Right lobe of liver (tissue), 6 donors: ENCODE measurements at regions not wholly inside any gene's neighbourhood (a gene's known extent, or its start where the extent isn't known, plus 50 kb on each side); places are given as distances from the start of the nearest gene placed in this dataset.

Source experiments
- ATAC-seq, 4 donors: fragments of 200-7000 bp; cut with Tn5 transposase; one replicate each; pipeline ENCODE4 v1.9.1; 2020; ENCODE audit warnings: mild to moderate bottlenecking in 4 of 4, moderate library complexity in 4 of 4
- DNase-seq, 3 donors: peaks; one replicate each; pipeline ENCODE4 v3.0.0-alpha.2; 2020
- H3K27ac ChIP-seq, 3 donors: fragments of 200-600 bp; one replicate each; pipeline ENCODE4 v1.8.0; 2022
- H3K27me3 ChIP-seq, 2 donors: fragments of 200-600 bp; one replicate each; pipeline ENCODE4 v1.8.0; 2022
- H3K36me3 ChIP-seq, 4 donors: fragments of 200-600 bp; sonication (generic) in 1 of 4; one replicate each; pipeline versions ENCODE4 v1.5.1 to v1.8.0; 2017 to 2022; ENCODE audit warnings: control low read depth in 1 of 4
- H3K4me1 ChIP-seq, 4 donors: fragments of 200-600 bp; sonication (generic) in 1 of 4; one replicate each; pipeline versions ENCODE4 v1.5.1 to v1.8.0; 2017 to 2022; ENCODE audit warnings: control low read depth in 1 of 4
- H3K4me3 ChIP-seq, 3 donors: fragments of 200-600 bp; one replicate each; pipeline ENCODE4 v1.8.0; 2022
- H3K9me3 ChIP-seq, 4 donors: fragments of 200-600 bp; sonication (generic) in 1 of 4; one replicate each; pipeline versions ENCODE4 v1.5.1 to v1.8.0; 2017 to 2022; ENCODE audit warnings: control low read depth in 1 of 4
- POLR2A ChIP-seq: fragments of 450-650 bp; IDR thresholded peaks from one replicate; pipeline ENCODE4 v1.6.1; 2017; ENCODE audit warnings: antibody characterized with exemption, mild to moderate bottlenecking
- WGBS: methylation state at CpG from one replicate; pipeline ENCODE4 v1.1.6; 2018; ENCODE audit warnings: low coverage, low lambda C conversion rate; ENCODE audit not compliant: insufficient coverage; ENCODE audit errors: missing lambda C conversion rate; 5-methylcytosine and 5-hydroxymethylcytosine counted together
- intact Hi-C, 2 donors: fragments of 100-400 bp; cut with DNase I; formaldehyde crosslinking; loops; one replicate each; pipeline versions ENCODE4 v1.11.2 to v1.14.1; 2022
- TF ChIP-seq, protein P1 (sequence below), 4 donors: fragments of 200-600 bp in 3 of 4; fragments of 450-650 bp in 1 of 4; IDR thresholded peaks; one replicate each; pipeline versions ENCODE4 v1.5.1 to v1.8.0; 2016 to 2022; ENCODE audit warnings: antibody characterized with exemption in 4 of 4, mild to moderate bottlenecking in 2 of 4
- donor health status: DM: no; HTN: yes; CAD: no.
- donor health status: DM: no; HTN: no; CAD: no.
- donor health status: DM: no; HTN: no; CAD: no.
- donor health status: DM: no; HTN: yes; CAD: no.
- donor health status: DM: no; HTN: yes; CAD: no.

DNA sequence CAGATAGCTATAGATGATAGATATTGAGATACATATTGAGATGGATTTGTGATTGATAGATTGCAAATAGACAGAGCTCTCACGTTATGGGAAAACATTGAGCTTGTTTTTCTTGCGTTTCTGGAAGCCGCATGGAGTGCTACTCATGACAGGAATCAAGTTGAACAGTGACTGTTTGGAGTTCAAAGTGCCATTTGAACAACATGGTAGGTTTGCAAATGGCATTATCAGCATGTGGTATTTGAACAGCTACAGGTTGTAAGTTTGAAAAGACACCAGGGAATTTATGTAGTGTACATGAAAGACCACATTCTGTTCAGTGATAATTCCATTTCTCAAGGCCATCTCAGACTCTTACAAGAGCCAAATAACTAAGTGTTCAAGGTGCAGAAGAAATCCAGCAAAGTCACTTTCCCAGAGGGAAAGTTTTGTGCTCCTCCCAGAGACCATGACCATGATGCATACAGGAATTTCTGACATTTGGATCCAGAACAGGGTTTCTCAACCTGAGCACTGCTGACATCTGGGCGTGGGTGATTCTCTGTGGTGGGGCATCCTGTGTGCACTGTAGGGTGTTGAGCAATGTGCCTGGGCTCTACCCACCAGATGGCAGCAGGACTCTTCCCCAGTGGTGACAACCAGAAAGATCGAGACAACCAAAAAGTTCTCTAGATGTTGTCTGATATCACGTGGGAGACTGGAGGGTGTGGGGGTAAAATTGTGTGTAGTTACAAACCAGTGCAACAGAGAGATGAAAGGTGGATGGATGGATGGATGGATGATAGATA lies 399.1 kb upstream of the AMELY start:
- TF ChIP-seq POLR2A = no peak
- TF ChIP-seq, protein P1, sequence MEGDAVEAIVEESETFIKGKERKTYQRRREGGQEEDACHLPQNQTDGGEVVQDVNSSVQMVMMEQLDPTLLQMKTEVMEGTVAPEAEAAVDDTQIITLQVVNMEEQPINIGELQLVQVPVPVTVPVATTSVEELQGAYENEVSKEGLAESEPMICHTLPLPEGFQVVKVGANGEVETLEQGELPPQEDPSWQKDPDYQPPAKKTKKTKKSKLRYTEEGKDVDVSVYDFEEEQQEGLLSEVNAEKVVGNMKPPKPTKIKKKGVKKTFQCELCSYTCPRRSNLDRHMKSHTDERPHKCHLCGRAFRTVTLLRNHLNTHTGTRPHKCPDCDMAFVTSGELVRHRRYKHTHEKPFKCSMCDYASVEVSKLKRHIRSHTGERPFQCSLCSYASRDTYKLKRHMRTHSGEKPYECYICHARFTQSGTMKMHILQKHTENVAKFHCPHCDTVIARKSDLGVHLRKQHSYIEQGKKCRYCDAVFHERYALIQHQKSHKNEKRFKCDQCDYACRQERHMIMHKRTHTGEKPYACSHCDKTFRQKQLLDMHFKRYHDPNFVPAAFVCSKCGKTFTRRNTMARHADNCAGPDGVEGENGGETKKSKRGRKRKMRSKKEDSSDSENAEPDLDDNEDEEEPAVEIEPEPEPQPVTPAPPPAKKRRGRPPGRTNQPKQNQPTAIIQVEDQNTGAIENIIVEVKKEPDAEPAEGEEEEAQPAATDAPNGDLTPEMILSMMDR (IDR thresholded peaks at IDR 0.05) = no peak
- WGBS = no CpG with 5 or more reads among the region's 6 CpGs
- ATAC-seq = no peak

DNA sequence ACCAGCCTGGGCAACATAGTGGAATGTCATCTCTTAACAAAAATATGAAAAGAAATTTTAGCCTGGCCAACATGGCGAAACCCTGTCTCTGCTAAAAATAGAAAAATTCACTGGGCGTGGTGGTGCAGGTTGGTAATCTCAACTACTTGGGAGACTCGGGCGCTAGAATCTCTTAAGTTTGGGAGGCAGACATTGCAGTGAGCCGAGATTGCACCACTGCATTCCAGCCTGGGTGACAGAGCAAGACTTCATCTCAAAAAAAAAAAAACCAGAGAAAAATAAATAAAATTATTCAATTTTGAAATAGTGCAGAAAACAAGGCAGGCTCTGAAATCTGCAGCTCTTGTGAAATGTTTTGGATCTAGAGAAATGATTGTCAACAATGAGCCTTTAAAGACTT lies 397.3 kb upstream of the AMELY start:
- Histone ChIP-seq H3K4me3 (no peak overlapping the region), H3K36me3 (no peaks in the 10 kb centered on the region), H3K27ac (no peak overlapping the region), H3K9me3 (no peaks in the 10 kb centered on the region), H3K27me3 (no peaks in the 10 kb centered on the region), H3K4me1 (no peaks in the 10 kb centered on the region)
- TF ChIP-seq POLR2A = no peak
- TF ChIP-seq, protein P1 (IDR thresholded peaks at IDR 0.05) = no peak
- ATAC-seq (no peak), DNase-seq (no peak)
- intact Hi-C loops = no loop called here
- WGBS = no CpG with 5 or more reads among the region's 5 CpGs

More for the DNA sequence above, 399.1 kb upstream of the AMELY start:
- H3K9me3 ChIP-seq = no peaks in the 10 kb centered on the region
- H3K27ac ChIP-seq = no peak overlapping the region
- intact Hi-C loops = no loop called here
- H3K4me3 ChIP-seq = no peak overlapping the region
- H3K27me3 ChIP-seq = no peaks in the 10 kb centered on the region
- no peaks in the 10 kb centered on the region for H3K36me3 ChIP-seq
- no peak for DNase-seq
- H3K4me1 ChIP-seq = no peaks in the 10 kb centered on the region

DNA sequence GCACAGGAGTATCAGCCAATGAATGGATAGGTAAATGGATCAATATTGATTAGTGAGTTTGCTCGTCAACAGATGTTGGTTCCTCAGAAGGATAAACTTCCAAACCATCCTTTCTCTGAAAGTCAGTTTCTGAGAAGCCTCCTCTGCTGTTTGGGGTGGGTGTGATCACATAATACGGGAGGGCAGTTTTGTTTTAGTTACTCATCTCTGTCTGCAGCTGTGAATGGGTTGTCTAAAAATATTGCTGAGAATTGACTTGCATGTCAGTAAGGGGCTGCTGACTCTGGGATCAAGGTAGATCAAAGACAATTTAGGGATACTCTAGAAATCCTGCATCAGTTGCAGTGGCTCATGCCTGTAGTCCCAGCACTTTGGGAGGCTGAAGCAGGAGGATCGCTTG lies 390.8 kb upstream of the AMELY start:
- DNase-seq (no peak), ATAC-seq (no peak)
- intact Hi-C loops = no loop called here
- no peak overlapping the region for H3K27ac ChIP-seq
- H3K4me1 ChIP-seq = no peaks in the 10 kb centered on the region
- H3K9me3 ChIP-seq = no peaks in the 10 kb centered on the region
- no peaks in the 10 kb centered on the region for H3K27me3 ChIP-seq
- H3K36me3 ChIP-seq = no peaks in the 10 kb centered on the region
- TF ChIP-seq POLR2A = no peak
- TF ChIP-seq, protein P1 (IDR thresholded peaks at IDR 0.05) = no peak
- H3K4me3 ChIP-seq = no peak overlapping the region
- WGBS = no CpG with 5 or more reads among the region's 3 CpGs

DNA sequence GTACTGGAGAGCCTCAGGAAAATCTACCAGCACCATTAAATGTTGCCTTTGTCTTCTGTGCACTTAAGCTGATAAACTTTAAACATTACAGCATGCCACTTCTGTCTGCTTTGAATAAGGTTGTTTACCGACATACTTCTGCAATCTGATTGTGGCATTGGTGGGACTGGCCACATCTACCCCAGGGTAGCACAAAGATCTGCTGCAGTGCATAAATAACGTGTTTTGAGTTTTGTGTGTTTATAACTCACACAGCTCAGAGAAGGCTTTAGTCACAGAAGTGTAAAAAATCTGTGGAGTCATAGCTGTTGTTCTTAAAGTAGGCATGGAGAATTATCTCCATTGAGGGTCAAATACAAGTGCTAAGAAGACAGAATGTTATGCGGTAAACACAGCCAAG lies 388.4 kb upstream of the AMELY start:
- H3K36me3 ChIP-seq = no peaks in the 10 kb centered on the region
- WGBS = no CpG with 5 or more reads among the region's 3 CpGs
- H3K27me3 ChIP-seq = no peaks in the 10 kb centered on the region
- DNase-seq (no peak), ATAC-seq (no peak)
- no peaks in the 10 kb centered on the region for H3K4me1 ChIP-seq
- no peak overlapping the region for H3K4me3 ChIP-seq
- no peak overlapping the region for H3K27ac ChIP-seq
- intact Hi-C loops = no loop called here
- no peaks in the 10 kb centered on the region for H3K9me3 ChIP-seq
- no peak for TF ChIP-seq POLR2A
- TF ChIP-seq, protein P1 (IDR thresholded peaks at IDR 0.05) = no peak
